Peyer's patch (tissue), 4 donors: ENCODE measurements at regions not wholly inside any gene's neighbourhood (a gene's known extent, or its start where the extent isn't known, plus 50 kb on each side); places are given as distances from the start of the nearest gene placed in this dataset.

ENCODE experiments used
- CTCF ChIP-seq, 6 experiments: fragments of 450-650 bp in 4 of 6; fragments of 200-600 bp in 2 of 6; sonication (generic) in 1 of 6; IDR thresholded peaks; one replicate each; pipeline ENCODE4 v1.5.1; 2017 to 2019; ENCODE audit warnings: antibody characterized with exemption in 6 of 6, mild to moderate bottlenecking in 3 of 6, moderate library complexity in 1 of 6
- POLR2A ChIP-seq, 2 donors: fragments of 450-650 bp; IDR thresholded peaks; one replicate each; pipeline ENCODE4 v1.5.1; 2017; ENCODE audit warnings: antibody characterized with exemption in 2 of 2, mild to moderate bottlenecking in 2 of 2, moderate library complexity in 2 of 2

- TF ChIP-seq CTCF (IDR thresholded peaks at IDR 0.05) = no peak
- no peak for TF ChIP-seq POLR2A (IDR thresholded peaks at IDR 0.05)
Observed at GRCh38 chr4:54548098-54548620, 109.6 kb upstream of the KIT start.
